GM19452 (cell line): ENCODE measurements at regions not wholly inside any gene's neighbourhood (a gene's known extent, or its start where the extent isn't known, plus 50 kb on each side); places are given as distances from the start of the nearest gene placed in this dataset.
"Not testable (repeated sequence)": the region's sequence is repeated elsewhere in the genome, so short reads cannot be mapped to it uniquely, and the experiment has no call there.

Experiments used
- ATAC-seq: cut with Tn5 transposase; IDR thresholded peaks from one replicate; pipeline ENCODE4 v1.9.1; 2021; ENCODE audit not compliant: unreplicated experiment

GRCh38 chr2:203585516-203585915, 50.4 kb upstream of the RAPH1 start:
- no peak for ATAC-seq

- ATAC-seq = no peak
Observed at GRCh38 chr2:203586206-203586605, 51.1 kb upstream of the RAPH1 start.

DNA sequence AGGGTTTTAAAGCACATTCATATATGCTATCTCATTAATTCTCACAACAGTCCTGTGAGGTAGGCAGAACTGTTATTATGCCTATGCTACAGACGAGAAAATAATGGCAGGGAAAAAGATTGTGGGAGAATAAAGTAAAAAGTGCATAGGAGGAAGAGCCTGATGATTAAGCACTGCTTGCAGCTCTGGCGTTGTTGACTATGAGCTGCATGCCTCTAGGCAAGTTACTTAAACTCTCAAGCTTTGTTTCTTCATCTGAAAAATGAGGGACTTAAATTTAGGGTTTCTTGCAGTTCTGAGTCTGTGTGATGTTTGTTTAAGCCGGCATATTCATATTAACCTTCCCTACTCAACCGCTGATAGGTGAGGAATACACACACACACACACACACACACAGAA, 51.6 kb upstream of the RAPH1 start:
- ATAC-seq = no peak

DNA sequence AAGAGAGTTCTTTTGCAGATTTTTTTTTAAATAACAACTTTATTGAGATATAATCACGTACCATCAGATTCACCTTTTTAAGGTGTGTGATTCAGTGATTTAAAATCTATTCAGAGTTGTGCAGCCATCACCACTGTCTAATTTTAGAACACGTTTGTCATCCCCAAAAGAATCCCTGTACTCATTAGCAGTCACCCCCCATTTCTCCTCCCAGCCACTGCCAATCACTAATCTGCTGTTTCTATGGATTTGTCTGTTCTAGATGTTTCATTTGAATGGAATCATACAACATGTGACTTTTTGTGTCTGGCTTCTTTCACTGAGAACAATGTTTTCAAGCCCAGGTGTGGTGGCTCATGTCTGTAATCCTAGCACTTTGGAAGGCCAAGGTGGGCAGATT, 55.4 kb upstream of the RAPH1 start:
- no peak for ATAC-seq

- ATAC-seq = no peak
Observed at GRCh38 chr2:203591642-203592041, 56.5 kb upstream of the RAPH1 start.

DNA sequence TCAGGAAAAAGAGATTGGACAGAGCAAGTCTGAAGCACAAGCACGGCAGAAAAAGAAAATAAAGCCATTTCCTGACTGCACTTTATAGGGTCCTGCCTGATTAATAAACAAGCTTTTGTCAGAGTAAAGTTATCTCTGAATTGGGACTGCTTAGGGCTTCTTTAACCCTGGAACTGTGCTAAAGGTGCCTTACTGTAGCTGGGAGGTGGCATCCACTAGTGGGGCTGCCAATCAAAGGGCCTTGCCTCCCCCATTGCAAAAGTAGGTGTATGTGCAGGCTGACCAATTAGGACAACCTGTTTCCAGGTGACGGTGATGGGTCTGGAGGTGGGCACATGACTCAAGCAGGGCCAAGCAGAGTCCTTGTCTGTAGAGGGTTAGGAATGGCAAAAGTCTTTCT, 57.4 kb upstream of the RAPH1 start:
- no peak for ATAC-seq

DNA sequence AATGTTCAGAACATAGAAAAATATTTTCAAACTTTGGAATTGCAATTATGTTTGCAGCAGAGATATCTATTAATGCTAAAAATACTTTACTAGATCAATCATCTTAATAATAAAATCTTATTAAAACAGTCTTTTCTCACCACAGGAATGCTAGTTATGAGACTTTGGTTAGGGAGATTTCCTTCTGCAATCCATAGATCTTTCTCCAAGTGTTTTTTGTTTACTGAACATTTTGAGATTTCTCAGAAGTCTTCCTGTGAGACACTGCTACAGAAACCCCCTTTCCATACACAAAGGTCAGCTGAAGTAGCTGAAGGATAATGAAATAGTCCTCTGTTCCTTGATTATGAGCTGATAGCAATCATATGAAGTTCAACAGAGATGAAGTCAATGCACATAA, 59.4 kb upstream of the RAPH1 start:
- no peak for ATAC-seq

- no peak for ATAC-seq
Observed at GRCh38 chr2:203596183-203596582, 61.1 kb upstream of the RAPH1 start.

- ATAC-seq = peak; percentile 28
Observed at GRCh38 chr2:203599509-203599908, 64.4 kb upstream of the RAPH1 start.

- no peak for ATAC-seq
Observed at GRCh38 chr2:203600286-203600685, 65.2 kb upstream of the RAPH1 start.

GRCh38 chr2:203603456-203604389, 68.6 kb upstream of the RAPH1 start:
- ATAC-seq = no peak

- ATAC-seq = no peak
Observed at GRCh38 chr2:203605302-203605701, 70.2 kb upstream of the RAPH1 start.

GRCh38 chr2:203606051-203606450, 71.0 kb upstream of the RAPH1 start:
- no peak for ATAC-seq

- no peak for ATAC-seq
Observed at GRCh38 chr2:203610558-203610957, 75.5 kb upstream of the RAPH1 start.

DNA sequence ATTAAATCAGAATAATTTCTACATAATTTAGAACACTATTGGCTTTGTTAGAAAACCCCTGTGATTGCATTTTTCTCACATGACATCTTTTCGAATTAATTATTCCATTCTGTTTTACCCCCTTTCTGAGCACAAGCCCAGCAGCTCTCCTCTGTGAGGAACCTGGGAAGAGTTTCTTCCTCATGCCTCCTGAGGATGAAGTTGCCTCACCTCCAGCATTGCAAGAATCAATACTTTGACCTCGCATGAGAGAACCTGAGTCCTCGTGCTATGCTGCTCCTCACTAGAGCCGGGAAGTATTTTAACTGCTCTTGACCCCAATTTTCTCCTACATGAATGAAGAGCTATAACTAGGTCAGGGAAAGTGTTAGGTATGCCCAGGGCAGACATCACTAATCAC, 77.1 kb upstream of the RAPH1 start:
- no peak for ATAC-seq

DNA sequence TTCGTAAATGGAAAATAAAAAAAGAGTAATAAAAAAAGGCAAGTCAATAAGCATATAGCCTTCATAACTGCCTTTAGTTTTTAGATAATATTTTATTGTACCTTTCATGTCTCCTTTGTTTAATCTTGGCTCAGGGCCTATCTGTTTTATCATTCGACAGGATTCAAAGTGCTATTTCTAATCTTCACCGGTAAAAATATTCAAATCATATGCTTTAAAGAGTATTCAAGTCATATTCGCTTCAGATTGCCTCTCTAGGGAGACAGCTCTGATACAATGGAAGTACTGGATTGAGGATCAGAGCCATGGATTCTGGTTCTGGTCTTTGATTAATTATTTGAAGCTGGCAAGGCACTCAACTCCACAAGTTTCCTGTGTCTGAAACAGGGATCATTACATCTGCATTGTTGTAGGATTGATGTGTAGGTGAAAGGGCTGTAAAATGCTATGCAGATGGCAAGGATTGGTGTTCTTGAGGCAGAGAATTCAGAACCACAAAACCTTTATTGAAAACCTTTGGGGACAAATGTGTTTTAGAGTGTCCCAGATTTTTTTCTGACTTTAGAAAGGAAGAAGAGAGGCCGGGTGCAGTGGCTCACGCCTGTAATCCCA, 84.3 kb upstream of the RAPH1 start:
- no peak for ATAC-seq

GRCh38 chr2:203621981-203622515, 84.4 kb upstream of the CD28 start:
- ATAC-seq = no peak

DNA sequence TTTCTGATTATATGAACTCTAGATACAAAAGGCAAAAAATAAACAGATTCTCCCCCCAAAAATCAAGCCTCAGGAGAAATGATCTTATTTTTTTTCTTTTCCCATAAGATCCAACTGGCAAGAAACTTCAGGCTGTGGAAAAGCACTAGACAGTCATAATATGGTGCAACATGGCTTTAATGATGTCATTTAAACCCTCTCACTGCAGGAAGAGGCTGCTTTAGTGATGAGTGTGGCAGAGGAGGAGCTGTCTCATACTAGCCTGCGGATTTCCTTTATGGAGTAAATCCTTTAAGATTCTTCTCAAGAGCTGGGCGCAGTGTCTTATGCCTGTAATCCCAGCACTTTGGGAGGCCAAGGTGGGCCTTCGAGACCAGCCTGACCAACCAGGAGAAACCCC, 83.3 kb upstream of the CD28 start:
- no peak for ATAC-seq

DNA sequence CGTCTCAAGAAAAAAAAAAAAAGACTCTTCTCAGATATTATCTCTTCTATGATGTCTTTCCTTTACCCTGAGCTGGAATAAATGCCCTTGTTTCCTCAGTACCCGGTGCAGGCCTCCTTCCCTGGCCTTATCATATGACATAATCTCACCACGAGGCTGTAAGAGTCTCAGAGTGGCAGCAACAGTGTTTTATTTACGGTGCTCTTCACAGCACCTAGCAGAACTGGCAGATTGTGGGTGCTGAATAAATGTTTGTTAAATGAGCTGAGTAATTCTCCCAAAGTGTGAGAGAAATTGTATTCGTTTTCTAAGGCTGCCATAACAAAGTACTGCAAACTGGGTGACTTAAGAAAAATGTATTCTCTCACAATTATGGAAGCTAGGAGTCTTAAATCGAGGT, 82.8 kb upstream of the CD28 start:
- ATAC-seq = no peak

- ATAC-seq = no peak
Observed at GRCh38 chr2:203625701-203626100, 80.7 kb upstream of the CD28 start.

- ATAC-seq = not testable (repeated sequence)
Observed at GRCh38 chr2:203626247-203626646, 80.2 kb upstream of the CD28 start.

GRCh38 chr2:203626952-203627681, 79.3 kb upstream of the CD28 start:
- no peak for ATAC-seq
